ENCODE measurements at regions not wholly inside any gene's neighbourhood (a gene's known extent, or its start where the extent isn't known, plus 50 kb on each side); places are given as distances from the start of the nearest gene placed in this dataset.

GRCh38 chr1:185400052-185400451, 83.0 kb upstream of the IVNS1ABP start:
- Histone ChIP-seq H3K36me3 (no peaks in the 10 kb centered on the region), H3K4me3 (ENCODE audit: low read depth in 1 of 2, low read length in 1 of 2) (no peak overlapping the region), H3K27ac (no peak overlapping the region), H3K4me1 (ENCODE audit: control insufficient read depth in 1 of 2, insufficient read depth in 1 of 2, low read depth in 1 of 2, low read length in 1 of 2) (peaks cover 20 to 22% of the 10 kb centered on the region in 2 experiments), H3K9me3 (no peaks in the 10 kb centered on the region), H3K27me3 (no peaks in the 10 kb centered on the region)
- TF ChIP-seq, protein P1, sequence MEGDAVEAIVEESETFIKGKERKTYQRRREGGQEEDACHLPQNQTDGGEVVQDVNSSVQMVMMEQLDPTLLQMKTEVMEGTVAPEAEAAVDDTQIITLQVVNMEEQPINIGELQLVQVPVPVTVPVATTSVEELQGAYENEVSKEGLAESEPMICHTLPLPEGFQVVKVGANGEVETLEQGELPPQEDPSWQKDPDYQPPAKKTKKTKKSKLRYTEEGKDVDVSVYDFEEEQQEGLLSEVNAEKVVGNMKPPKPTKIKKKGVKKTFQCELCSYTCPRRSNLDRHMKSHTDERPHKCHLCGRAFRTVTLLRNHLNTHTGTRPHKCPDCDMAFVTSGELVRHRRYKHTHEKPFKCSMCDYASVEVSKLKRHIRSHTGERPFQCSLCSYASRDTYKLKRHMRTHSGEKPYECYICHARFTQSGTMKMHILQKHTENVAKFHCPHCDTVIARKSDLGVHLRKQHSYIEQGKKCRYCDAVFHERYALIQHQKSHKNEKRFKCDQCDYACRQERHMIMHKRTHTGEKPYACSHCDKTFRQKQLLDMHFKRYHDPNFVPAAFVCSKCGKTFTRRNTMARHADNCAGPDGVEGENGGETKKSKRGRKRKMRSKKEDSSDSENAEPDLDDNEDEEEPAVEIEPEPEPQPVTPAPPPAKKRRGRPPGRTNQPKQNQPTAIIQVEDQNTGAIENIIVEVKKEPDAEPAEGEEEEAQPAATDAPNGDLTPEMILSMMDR (IDR thresholded peaks at IDR 0.05), result no peak

DNA sequence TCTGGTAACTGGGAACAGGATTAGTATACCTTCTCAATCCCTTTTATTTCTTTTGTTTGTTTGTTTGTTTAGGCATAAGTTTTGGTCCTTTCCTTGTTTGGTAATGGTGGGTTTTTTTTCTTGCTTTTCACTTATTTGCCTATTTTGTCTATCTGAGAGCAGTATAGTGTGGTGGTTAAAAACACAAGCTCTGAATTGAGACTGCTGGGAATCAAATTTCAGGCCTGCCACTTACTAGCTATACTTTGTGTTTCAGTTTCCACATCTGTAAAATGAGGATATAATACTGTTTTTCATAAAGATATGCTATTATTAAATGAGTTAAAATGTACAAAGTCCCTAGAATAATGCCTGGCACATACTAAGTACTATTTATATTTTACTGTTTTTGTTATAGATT, 81.6 kb upstream of the IVNS1ABP start:
- Histone ChIP-seq H3K9me3 (no peaks in the 10 kb centered on the region), H3K27ac (no peak overlapping the region), H3K36me3 (no peaks in the 10 kb centered on the region), H3K4me1 (ENCODE audit: control insufficient read depth in 1 of 2, insufficient read depth in 1 of 2, low read depth in 1 of 2, low read length in 1 of 2) (peaks cover 9 to 11% of the 10 kb centered on the region in 2 experiments), H3K27me3 (no peaks in the 10 kb centered on the region), H3K4me3 (ENCODE audit: low read depth in 1 of 2, low read length in 1 of 2) (no peak overlapping the region)
- TF ChIP-seq, protein P1 (IDR thresholded peaks at IDR 0.05), result no peak

- TF ChIP-seq, protein P1 (IDR thresholded peaks at IDR 0.05), result no peak
Measured at GRCh38 chr1:185398022-185398421, 81.0 kb upstream of the IVNS1ABP start.

GRCh38 chr1:185397183-185397582, 80.1 kb upstream of the IVNS1ABP start:
- Histone ChIP-seq H3K9me3 (no peaks in the 10 kb centered on the region), H3K36me3 (no peaks in the 10 kb centered on the region), H3K27ac (no peak overlapping the region), H3K4me1 (ENCODE audit: control insufficient read depth in 1 of 2, insufficient read depth in 1 of 2, low read depth in 1 of 2, low read length in 1 of 2) (no peaks in the 10 kb centered on the region), H3K27me3 (no peaks in the 10 kb centered on the region), H3K4me3 (ENCODE audit: low read depth in 1 of 2, low read length in 1 of 2) (no peak overlapping the region)
- TF ChIP-seq, protein P1 (IDR thresholded peaks at IDR 0.05), result no peak

More at GRCh38 chr1:185398022-185398421, 81.0 kb upstream of the IVNS1ABP start:
- Histone ChIP-seq H3K36me3 (no peaks in the 10 kb centered on the region), H3K9me3 (no peaks in the 10 kb centered on the region), H3K4me3 (ENCODE audit: low read depth in 1 of 2, low read length in 1 of 2) (no peak overlapping the region), H3K4me1 (ENCODE audit: control insufficient read depth in 1 of 2, insufficient read depth in 1 of 2, low read depth in 1 of 2, low read length in 1 of 2) (peaks cover 3 to 5% of the 10 kb centered on the region in 2 experiments), H3K27me3 (no peaks in the 10 kb centered on the region), H3K27ac (no peak overlapping the region)

- TF ChIP-seq, protein P1 (IDR thresholded peaks at IDR 0.05), result no peak
- Histone ChIP-seq H3K9me3 (no peaks in the 10 kb centered on the region), H3K4me3 (ENCODE audit: low read depth in 1 of 2, low read length in 1 of 2) (no peak overlapping the region), H3K27me3 (no peaks in the 10 kb centered on the region), H3K36me3 (no peaks in the 10 kb centered on the region), H3K4me1 (ENCODE audit: control insufficient read depth in 1 of 2, insufficient read depth in 1 of 2, low read depth in 1 of 2, low read length in 1 of 2) (no peaks in the 10 kb centered on the region), H3K27ac (no peak overlapping the region)
Measured at GRCh38 chr1:185396126-185396525, 79.1 kb upstream of the IVNS1ABP start.

- H3K27ac ChIP-seq, result no peak overlapping the region
- H3K36me3 ChIP-seq, result no peaks in the 10 kb centered on the region
- H3K4me3 ChIP-seq (ENCODE audit: low read depth in 1 of 2, low read length in 1 of 2), result no peak overlapping the region
- TF ChIP-seq, protein P1 (IDR thresholded peaks at IDR 0.05), result no peak
- H3K27me3 ChIP-seq, result no peaks in the 10 kb centered on the region
- H3K9me3 ChIP-seq, result no peaks in the 10 kb centered on the region
- no peaks in the 10 kb centered on the region for H3K4me1 ChIP-seq (ENCODE audit: control insufficient read depth in 1 of 2, insufficient read depth in 1 of 2, low read depth in 1 of 2, low read length in 1 of 2)
Measured at GRCh38 chr1:185393815-185394214, 76.8 kb upstream of the IVNS1ABP start.
